ENCODE measurements at regions not wholly inside any gene's neighbourhood (a gene's known extent, or its start where the extent isn't known, plus 50 kb on each side); places are given as distances from the start of the nearest gene placed in this dataset.

DNA sequence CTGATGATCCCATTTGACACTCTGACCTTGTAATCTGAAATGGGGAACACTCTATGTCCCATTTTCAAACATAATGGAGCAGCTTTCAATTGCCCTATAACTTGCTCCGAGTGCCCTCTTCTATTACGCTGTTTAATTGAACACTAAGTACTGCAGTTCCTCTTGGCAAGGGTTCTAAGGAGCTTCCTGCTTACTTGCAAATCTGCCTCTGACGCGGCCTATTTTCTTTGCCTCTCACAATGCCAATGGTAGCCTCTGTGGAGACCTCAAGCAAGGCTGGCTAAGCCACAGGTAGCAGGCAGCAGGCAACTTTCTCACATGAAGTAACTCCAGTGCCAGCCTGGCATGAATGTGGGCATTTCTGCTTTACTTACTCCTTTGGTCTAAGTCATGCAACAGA lies 443.4 kb upstream of the TRPC7 start:
- Histone ChIP-seq H3K79me2 (ENCODE audit: control insufficient read depth, insufficient read depth, low read length) (no peaks in the 10 kb centered on the region), H3K4me3 (ENCODE audit: control extremely low read depth in 1 of 5, extremely low read depth in 1 of 5, insufficient read depth in 1 of 5, low read depth in 2 of 5, low read length in 4 of 5) (no peak overlapping the region), H3K9me3 (ENCODE audit: control extremely low read depth in 1 of 3, control insufficient read depth in 2 of 3, insufficient read depth in 1 of 3, low read length in 2 of 3) (no peaks in the 10 kb centered on the region), H3K4me1 (ENCODE audit: control insufficient read depth in 2 of 2, insufficient read depth in 2 of 2, low read length in 2 of 2) (no peaks in the 10 kb centered on the region), H2AFZ (ENCODE audit: insufficient read depth, low read depth, low read length, poor library complexity, severe bottlenecking) (no peak overlapping the region), H3K9ac (ENCODE audit: low read length) (no peak overlapping the region), H3K27ac (ENCODE audit: low read length in 2 of 2) (no peak overlapping the region), H3K36me3 (replicated peaks in 1 of 2; ENCODE audit: control extremely low read depth in 1 of 2, control insufficient read depth in 1 of 2, extremely low read depth in 1 of 2, insufficient read depth in 2 of 2, low read length in 1 of 2) (no peaks in the 10 kb centered on the region), H4K20me1 (ENCODE audit: control insufficient read depth, insufficient read depth, low read length, poor library complexity, severe bottlenecking) (no peaks in the 10 kb centered on the region), H3K4me2 (replicated peaks; ENCODE audit: low read depth, low read length, poor library complexity, severe bottlenecking) (no peak overlapping the region), H3K27me3 (replicated peaks in 1 of 4; ENCODE audit: control extremely low read depth in 1 of 4, control insufficient read depth in 3 of 4, insufficient read depth in 4 of 4, low read length in 3 of 4) (no peaks in the 10 kb centered on the region)
- Mint-ChIP-seq H3K9me3 (ENCODE audit: insufficient read depth) (no peaks in the 10 kb centered on the region), H3K27me3 (no peaks in the 10 kb centered on the region), H3K4me1 (no peaks in the 10 kb centered on the region), H3K27ac (no peak overlapping the region), H3K4me3 (no peak overlapping the region)
- TF ChIP-seq, protein P1, sequence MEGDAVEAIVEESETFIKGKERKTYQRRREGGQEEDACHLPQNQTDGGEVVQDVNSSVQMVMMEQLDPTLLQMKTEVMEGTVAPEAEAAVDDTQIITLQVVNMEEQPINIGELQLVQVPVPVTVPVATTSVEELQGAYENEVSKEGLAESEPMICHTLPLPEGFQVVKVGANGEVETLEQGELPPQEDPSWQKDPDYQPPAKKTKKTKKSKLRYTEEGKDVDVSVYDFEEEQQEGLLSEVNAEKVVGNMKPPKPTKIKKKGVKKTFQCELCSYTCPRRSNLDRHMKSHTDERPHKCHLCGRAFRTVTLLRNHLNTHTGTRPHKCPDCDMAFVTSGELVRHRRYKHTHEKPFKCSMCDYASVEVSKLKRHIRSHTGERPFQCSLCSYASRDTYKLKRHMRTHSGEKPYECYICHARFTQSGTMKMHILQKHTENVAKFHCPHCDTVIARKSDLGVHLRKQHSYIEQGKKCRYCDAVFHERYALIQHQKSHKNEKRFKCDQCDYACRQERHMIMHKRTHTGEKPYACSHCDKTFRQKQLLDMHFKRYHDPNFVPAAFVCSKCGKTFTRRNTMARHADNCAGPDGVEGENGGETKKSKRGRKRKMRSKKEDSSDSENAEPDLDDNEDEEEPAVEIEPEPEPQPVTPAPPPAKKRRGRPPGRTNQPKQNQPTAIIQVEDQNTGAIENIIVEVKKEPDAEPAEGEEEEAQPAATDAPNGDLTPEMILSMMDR (IDR thresholded peaks at IDR 0.05) = no peak
- TF ChIP-seq EZH2 (IDR thresholded peaks at IDR 0.05; ENCODE audit: borderline replicate concordance, insufficient read depth, low read depth, low read length, poor library complexity, severe bottlenecking) = no peak
- ChIA-PET CTCF (no interaction called here), POLR2A (no interaction called here)
- 78% methylated on average over 4 of the region's 4 CpGs for WGBS (ENCODE audit: insufficient coverage)
- ATAC-seq (ENCODE audit: low read depth) (no peak), DNase-seq (no peak)
- intact Hi-C loops (cut with micrococcal nuclease) = no loop called here

- Histone ChIP-seq H3K4me2 (replicated peaks; ENCODE audit: low read depth, low read length, poor library complexity, severe bottlenecking) (no peak overlapping the region), H3K9ac (ENCODE audit: low read length) (no peak overlapping the region), H3K27ac (ENCODE audit: low read length in 2 of 2) (no peak overlapping the region), H2AFZ (ENCODE audit: insufficient read depth, low read depth, low read length, poor library complexity, severe bottlenecking) (no peak overlapping the region), H3K4me1 (ENCODE audit: control insufficient read depth in 2 of 2, insufficient read depth in 2 of 2, low read length in 2 of 2) (no peaks in the 10 kb centered on the region), H3K27me3 (replicated peaks in 1 of 4; ENCODE audit: control extremely low read depth in 1 of 4, control insufficient read depth in 3 of 4, insufficient read depth in 4 of 4, low read length in 3 of 4) (no peaks in the 10 kb centered on the region), H3K4me3 (ENCODE audit: control extremely low read depth in 1 of 5, extremely low read depth in 1 of 5, insufficient read depth in 1 of 5, low read depth in 2 of 5, low read length in 4 of 5) (no peak overlapping the region), H3K9me3 (ENCODE audit: control extremely low read depth in 1 of 3, control insufficient read depth in 2 of 3, insufficient read depth in 1 of 3, low read length in 2 of 3) (no peaks in the 10 kb centered on the region), H3K79me2 (ENCODE audit: control insufficient read depth, insufficient read depth, low read length) (no peaks in the 10 kb centered on the region), H3K36me3 (replicated peaks in 1 of 2; ENCODE audit: control extremely low read depth in 1 of 2, control insufficient read depth in 1 of 2, extremely low read depth in 1 of 2, insufficient read depth in 2 of 2, low read length in 1 of 2) (no peaks in the 10 kb centered on the region), H4K20me1 (ENCODE audit: control insufficient read depth, insufficient read depth, low read length, poor library complexity, severe bottlenecking) (no peaks in the 10 kb centered on the region)
- intact Hi-C loops (cut with micrococcal nuclease) = no loop called here
- TF ChIP-seq, protein P1 (IDR thresholded peaks at IDR 0.05) = no peak
- no peak for TF ChIP-seq EZH2 (IDR thresholded peaks at IDR 0.05; ENCODE audit: borderline replicate concordance, insufficient read depth, low read depth, low read length, poor library complexity, severe bottlenecking)
- CTCF ChIA-PET = no interaction called here
- no peaks in the 10 kb centered on the region for H3K4me1 Mint-ChIP-seq
- DNase-seq = no peak
- H3K27ac Mint-ChIP-seq = no peak overlapping the region
- H3K4me3 Mint-ChIP-seq = no peak overlapping the region
- no peaks in the 10 kb centered on the region for H3K27me3 Mint-ChIP-seq
- ATAC-seq (ENCODE audit: low read depth) = no peak
- H3K9me3 Mint-ChIP-seq (ENCODE audit: insufficient read depth) = no peaks in the 10 kb centered on the region
- POLR2A ChIA-PET = no interaction called here
- no CpG with 5 or more reads among the region's 2 CpGs for WGBS (ENCODE audit: insufficient coverage)
Measured at GRCh38 chr5:136805466-136805865, 440.1 kb upstream of the TRPC7 start.
